T-helper 2 cell treated with Interferon-gamma antibody and Interleukin-4, amounts not matched to agents 100 ng/mL and 5 ng/mL, for 36 hours (primary cell): ENCODE measurements at regions not wholly inside any gene's neighbourhood (a gene's known extent, or its start where the extent isn't known, plus 50 kb on each side); places are given as distances from the start of the nearest gene placed in this dataset.
"Not testable (repeated sequence)": the region's sequence is repeated elsewhere in the genome, so short reads cannot be mapped to it uniquely, and the experiment has no call there.

Source experiments
- intact Hi-C: fragments of 100-400 bp; cut with micrococcal nuclease; formaldehyde crosslinking; loops from one replicate; pipeline ENCODE4 v1.15.1; 2023

DNA sequence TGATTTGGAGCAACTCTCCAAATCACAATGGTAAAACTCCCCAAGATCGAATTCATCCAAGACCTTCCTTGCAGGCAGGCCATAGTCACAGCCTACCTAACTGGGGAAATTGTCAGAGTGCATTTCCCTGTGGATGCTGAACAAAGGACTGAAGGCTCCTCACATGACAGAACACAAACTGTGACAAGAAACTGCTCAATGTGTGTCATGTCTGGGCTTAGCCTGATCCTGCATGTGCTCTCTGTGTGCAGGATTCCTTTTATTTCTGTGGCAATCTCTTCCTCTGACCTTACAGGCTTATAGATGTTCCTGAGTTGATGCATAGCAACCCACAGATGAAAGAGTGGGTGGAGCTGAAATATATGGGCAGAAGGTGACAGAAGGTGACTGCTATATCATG, 465.8 kb downstream of the ICE1 start:
- intact Hi-C loops, result no loop called here

DNA sequence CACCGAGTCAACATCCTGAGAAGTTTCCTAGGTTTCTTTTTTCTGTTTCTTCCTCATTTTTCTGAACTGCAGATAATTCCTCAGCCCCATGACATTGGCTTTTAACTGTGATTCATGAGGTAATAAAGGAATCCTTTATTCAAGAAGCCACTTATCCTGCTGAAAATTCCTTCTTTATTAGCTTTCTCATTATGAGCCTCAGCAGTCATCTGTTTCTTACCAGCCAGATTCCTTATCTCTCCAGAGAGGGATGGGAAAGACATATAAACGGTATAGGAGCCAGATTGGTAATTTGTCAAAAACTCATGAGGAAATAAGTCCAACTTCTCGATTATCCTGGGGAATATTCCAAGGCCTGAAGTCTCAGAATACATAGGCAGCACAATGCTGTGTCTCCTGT, 465.4 kb downstream of the ICE1 start:
- intact Hi-C loops, result loop anchor here (2.0 kb wide), 2 partner anchors 395 to 689 kb away; no protein-coding TSS in a partner anchor

DNA sequence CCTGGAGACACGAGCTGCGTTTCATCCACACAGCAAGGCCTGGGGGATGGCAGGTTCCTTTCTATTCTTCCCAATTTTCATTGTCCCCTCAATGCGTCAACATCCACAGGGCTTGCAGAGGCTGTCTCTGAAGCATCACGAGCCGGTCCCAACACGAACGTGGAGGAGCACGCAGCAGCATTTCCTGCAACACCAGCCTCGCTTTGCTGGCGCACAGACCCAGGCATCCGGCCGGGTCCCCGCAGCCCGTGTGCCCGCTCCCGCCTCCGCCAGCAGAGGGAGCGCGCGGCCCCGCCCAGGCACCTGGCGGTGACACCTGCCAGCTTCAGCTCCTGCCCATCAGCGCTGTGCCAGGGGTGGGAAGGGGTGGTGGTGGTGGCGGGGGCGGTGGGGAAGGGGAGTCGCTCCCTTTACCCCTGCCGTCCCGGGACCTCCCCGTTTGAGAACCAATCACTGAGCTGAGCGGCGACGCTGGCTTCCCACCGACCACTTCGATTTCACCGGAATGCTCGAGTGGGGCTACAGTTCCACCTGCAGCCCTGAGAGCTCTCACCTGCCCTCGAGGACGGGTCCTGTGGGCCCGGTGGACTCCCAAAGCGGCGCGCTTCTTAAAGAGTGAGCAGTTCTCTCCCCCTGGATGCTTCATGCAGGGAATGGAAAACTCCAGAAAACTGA, 464.5 kb downstream of the ICE1 start:
- intact Hi-C loops, result loop anchor here (2.0 kb wide), 2 partner anchors 394 to 690 kb away; no protein-coding TSS in a partner anchor

DNA sequence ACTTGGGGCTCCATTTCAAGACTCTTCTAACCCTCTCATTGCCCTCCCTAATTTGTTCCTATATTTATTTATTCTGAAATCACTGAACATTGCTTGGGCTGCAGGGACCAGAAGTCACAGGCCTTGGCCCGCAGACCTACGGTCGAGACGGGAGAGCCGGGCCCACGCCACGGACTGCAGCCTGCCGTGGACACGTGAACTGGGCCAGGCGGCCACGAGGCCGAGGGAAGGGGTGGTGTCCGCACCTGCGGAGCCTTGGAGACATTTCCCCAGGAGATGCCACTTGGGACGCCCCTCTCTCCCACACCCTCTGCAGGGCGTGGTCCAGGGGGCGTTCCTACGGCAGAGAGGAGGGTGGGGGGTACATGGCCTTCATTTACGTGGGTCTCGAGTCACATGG, 463.9 kb downstream of the ICE1 start:
- intact Hi-C loops, result loop anchor here (2.0 kb wide), 2 partner anchors 394 to 690 kb away; no protein-coding TSS in a partner anchor

DNA sequence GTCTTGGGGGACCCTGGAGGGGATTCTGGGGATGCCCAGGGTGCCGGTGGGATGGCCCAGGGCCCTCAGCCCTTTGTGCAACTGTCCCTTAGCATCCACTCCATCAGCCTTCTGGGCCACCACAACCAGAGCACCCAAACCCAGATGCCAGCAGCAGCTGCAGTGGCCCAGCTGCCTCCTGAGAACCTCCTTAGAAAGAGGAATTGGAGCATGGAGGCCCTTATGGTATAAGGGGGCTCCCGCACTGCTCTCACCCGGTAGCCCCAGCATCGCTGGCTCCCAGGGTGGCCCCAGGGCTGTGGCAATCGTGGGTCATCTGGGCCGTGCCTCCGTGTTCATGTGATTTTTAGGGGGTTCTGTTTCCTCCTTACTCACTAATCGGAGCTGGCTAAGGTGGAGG, 463.3 kb downstream of the ICE1 start:
- intact Hi-C loops, result loop anchor here (2.0 kb wide), 2 partner anchors 393 to 691 kb away; no protein-coding TSS in a partner anchor

DNA sequence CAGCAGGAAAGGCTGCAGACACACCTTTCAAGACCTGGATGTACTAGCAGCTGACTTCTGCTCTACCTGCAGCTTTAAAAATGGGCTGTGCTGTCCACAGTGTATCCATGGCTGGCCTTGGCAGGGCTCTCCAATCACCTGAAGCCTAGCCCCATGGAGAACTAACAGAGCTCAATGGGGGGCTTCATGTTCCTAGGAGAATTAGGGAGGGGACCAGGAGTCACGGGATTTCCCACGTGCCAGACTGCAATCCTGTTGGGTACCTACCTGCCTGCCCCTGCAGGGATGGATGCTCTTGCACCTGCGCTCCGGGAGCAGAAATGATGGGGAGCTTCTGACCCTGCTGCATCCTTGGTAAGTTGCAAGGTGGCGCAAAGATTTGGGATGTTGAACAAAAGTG, 462.1 kb downstream of the ICE1 start:
- intact Hi-C loops, result no loop called here

DNA sequence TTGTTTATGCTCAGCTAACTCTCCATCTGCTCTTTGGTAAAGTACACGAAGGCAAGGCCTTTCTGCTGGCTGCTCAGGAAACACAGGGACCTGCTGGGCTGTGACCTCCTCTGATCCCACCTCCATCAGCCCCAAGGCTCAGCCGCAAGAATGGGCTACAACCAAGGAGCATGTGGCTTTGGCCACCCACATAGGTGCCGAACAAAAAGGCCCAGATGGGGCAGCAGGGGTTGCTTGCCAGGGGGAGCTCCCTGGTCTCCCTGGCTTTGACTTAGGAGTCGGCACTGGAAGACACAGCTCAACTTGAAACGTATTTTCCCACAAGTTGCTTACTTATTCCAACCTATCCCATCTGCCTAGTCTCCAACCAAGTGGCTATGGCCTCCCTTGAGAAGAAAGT, 461.1 kb downstream of the ICE1 start:
- intact Hi-C loops, result no loop called here

DNA sequence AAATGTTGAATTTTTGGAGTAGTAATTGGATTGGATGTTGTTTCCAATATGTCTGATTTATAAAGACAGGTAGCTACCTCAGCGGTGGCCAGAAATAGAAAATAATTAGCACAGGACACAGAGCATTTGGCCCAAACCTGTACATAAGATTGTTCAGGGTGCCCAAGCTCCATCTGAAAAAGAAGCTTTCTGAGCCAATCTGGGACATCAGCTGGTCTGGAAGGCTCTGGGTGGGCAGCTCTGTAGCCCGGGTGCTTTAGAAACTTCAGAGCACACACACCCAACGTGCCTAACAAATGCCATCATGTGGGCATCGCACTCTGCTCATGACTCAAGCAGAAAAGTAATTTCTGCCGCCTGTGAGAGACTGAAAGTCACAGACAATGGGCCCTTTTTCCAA, 460.7 kb downstream of the ICE1 start:
- intact Hi-C loops, result no loop called here

DNA sequence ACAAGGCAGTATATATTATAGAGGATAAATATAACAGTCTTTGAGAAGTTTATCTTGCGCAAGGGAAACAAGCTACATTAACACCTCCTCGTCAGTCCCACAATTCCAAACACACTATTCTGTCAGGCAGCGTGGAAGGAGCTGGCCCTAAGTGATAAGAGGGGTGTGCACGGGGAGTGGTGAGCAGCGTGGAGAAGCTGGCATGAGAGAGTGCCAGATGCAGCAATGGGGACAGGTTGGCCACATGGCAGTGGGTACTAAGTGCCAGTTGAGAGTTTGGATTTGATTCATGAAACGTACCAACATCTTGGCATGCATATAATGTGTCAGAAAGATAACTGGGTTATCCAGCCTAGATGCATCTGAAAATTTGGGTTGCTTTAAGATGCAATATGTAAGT, 460.2 kb downstream of the ICE1 start:
- intact Hi-C loops, result no loop called here

DNA sequence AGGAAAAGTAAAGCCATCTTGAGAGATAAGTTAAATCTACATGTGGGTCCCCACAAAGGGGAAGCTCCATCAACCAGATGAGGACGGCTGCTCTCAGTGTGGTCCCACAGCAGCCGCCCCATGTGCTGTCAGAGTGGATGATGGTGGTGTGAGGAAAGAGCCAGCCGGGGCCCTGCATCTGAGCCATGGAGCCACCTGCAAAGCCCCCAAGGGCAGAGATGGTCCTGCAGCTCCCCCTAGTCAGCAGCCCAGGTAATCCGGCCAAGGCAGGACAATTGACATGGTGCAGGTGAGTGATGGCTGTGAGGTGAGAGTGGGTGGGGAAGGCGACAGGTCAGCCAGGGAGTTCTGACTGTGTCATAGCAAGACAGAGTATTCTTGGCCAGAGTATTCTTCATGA, 458.8 kb downstream of the ICE1 start:
- intact Hi-C loops, result no loop called here

DNA sequence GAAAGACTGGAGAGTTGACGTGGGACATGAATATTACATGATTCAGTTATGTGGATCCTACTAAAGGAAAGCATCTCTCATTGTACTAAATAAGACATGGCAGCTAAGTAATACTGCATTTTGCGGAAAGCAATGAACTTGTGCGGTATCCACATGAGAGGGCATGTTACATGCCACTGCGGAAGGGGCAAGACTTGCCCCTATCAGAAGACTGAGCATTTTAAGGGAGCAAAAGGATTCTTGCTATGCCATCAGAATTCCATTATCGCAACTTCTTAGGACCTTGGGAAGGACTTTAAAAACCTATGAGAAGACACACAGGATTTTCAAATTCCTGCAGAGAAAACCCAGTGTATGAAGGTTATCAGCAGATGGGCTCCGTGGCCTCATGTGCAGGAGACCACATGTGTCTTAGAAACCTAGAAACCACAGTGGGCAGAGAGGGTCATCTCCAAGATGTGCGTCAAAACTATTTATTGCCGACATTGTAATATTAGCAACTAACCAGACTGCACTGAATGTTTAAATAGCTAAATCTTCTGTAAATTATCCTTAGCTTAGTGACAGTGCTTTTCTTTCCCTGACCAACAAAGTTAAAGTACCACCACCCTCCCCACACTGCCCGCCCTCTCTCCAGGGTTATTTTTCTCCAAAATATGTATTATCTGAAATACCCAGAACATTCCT, 457.7 kb downstream of the ICE1 start:
- intact Hi-C loops, result no loop called here

DNA sequence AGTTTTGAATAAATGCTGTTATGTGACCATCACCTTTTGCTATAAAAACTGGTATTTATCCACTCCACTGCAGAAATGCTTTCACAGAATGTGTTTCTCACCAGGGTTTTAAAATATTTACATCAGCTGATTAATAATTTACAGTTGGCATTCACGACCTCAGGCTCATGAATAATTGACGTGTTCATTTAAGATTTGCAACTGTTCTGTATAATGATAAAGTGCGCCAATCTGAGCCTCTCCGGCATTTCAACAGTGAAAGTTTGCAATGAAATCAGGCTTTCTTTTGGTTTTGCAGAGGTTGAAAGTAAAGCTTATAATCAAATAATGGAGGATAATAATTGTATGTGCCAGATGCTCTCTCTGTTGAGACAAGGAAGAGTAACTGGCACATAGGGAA, 434.9 kb downstream of the ICE1 start:
- intact Hi-C loops, result no loop called here

DNA sequence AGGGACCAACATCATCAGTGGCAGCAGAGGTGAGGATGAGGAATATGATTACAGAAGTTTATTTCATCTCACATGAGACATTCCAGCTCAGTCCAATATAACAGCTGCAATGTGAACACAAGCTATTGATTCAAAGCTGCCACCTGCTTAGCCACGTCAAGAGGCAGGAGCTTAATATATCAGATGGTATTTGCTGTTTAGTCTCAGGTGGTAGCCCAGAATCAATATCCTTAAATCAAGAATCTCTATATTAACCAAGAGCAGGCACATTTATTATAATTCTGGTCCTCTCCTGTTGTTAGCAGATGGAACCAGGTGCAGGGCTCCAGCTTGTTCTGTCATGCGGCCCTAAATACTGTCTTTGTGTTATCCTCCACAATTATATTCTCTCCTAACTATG, 431.6 kb downstream of the ICE1 start:
- intact Hi-C loops, result no loop called here

DNA sequence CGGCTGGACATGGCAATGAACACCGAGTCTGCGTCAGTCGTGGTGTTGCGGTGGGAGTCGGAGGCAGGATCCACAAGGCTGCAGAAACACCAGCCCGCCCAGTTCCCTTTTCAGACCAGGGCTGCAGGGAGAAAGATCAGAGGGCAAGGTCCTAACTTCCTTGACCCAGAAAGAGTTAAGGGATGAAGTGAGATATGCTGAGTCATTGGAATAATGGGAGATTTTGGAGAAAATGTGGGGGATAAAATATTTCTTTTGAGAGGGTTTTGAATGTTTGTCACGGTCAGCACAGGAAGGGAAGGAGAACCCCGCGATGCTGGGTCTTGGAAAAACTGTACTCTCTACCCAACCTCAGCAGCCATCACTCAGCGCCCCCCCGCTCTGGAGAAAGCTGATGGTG, 416.0 kb downstream of the ICE1 start:
- intact Hi-C loops, result no loop called here

DNA sequence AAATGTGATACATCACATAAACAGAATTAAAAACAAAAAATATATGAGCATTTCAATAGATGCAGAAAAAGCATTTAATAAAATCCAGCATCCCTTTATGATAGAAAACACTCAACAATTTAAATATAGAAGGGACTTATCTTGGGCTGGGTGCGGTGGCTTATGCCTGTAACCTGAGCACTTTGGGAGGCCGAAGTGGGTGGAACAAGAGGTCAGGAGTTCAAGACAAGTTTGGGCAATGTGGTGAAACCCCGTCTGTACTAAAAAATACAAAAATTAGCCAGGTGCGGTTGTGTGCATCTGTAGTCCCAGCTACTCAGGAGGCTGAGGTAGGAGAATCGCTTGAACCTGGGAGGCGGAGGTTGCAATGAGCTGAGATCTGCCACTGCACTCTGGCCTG, 409.1 kb downstream of the ICE1 start:
- intact Hi-C loops, result not testable (repeated sequence)

DNA sequence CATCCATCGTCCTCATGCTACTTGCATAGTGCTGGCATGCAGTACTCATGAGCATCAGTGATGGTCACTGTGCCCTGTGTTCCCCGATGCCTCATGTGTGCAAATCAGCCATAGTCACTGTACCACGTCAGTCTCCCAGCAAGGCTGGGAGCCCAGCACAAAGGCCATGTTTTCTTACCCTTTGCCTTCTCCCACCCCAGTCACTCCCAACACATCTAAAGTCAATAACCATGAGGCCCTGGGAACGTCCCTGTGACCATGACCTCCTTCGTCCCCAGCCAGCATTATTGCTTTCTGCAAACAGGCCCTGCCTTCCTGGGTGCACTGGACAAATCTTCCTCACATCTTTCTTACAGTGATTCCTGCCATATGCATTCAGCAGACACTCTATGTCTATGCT, 406.1 kb downstream of the ICE1 start:
- intact Hi-C loops, result no loop called here

DNA sequence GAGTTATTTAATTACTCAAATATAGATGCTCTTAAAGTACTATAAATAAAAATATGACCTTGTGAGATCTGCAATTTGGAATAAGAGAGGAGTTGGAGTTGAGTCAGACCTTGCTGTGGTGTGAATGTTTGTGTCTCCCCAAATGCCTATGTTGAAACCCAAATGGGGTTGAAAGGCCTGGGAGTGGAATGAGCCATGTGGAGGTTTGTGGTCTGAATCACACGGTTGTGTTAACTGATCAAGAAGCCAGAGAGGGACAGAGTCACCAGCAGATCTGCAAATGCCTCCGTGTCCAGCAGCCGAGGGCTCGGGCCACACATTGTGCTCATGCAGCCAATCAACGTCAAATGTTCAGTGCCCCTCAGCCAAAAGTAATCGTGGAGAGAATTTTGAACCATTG, 404.4 kb downstream of the ICE1 start:
- intact Hi-C loops, result no loop called here

DNA sequence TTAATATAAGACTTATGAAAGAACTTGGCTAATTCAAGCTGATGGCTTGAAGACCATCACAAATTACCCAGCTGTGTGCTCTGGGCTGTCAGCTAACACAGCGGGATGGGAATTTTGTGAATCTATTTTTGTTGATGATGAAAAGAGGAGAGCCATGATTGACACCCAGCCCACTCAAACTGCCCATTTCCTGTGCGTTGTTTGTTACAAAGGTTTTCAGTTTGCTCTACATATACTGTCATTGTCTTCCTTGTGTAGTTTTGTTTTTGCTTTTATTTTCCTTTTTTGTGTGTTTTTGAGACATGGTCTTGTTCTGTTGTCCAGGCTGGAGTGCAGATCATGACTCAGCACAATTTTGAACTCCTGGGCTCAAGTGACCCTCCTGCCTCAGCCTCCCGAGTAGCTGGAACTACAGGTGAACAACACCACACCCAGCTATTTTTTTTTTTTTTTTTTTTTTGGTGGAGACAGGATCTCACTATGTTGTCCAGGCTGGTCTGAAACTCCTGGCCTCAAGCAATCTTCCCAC, 400.3 kb downstream of the ICE1 start:
- intact Hi-C loops, result no loop called here

DNA sequence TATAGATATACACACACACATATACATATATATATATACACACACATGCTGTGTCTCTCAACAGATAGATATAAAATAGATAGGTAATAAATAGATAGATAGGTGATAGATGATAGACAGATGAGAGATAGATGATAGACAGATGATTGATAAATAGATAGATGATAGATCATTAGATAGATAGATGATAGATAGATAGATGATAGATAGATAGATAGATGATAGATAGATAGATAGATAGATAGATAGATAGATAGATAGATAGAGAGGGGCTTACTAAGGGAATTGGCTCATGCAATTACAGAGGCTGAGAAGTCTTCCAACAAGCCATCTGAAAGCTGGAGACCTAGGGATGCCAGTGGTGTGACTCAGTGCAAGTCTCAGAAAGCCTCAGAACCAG, 394.5 kb downstream of the ICE1 start:
- intact Hi-C loops, result no loop called here

DNA sequence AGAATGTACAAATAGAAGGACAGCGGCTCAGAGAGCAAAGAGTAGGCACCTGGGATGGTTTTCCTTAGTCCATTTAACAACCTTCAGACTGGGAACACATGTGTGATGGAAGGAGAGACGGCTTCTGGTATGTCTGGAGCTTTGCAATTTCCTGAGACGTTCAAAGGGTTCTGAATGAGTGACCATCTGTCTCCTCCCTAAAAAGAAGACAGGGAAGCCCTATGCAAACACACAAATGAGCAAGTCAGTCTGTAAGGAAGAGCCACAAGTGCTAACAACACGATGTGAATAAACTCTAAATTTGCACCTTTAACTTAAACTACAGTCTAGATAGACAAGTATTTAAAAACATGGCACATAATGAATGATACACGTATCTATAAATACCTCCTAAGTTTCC, 391.0 kb downstream of the ICE1 start:
- intact Hi-C loops, result no loop called here

DNA sequence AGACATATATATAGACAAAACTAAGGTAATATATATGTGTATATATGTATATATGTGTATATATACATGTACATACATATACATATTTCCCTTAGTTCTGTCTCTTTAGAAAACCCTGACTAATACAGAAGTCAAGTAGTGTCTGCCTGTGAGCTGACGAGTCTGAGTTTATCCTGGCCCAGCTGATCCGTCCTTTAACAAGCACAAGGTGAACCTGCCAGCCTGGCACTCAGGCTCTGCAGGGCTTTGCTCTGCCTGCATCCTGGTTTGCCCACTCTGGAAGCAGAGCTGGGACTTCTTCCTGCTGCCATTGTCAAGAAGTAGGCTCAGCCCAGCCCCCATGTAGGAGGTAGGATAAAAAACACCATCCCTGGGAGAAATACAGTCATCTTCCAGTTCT, 388.0 kb downstream of the ICE1 start:
- intact Hi-C loops, result no loop called here

DNA sequence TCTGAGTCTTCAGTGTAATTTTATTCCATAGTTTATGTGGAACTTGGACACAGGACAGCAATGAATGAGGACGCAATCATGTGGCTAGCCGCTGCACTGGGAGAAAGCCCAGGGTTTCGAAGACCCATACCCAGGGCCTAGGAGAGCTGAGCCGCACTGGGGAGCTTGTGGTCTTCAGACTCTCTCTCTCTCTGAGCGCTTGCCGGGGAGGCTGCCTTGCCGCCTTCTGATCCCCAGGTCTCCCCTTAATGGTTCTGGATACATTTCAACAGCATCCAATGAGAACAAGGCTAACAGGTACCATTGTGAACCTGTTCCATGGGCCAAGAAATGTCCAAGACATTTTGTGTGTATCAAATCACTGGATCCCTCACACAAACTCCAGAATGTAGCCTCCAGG, 383.4 kb downstream of the ICE1 start:
- intact Hi-C loops, result no loop called here
